ENCODE measurements at regions not wholly inside any gene's neighbourhood (a gene's known extent, or its start where the extent isn't known, plus 50 kb on each side); places are given as distances from the start of the nearest gene placed in this dataset.

GRCh38 chr2:74063486-74063885 lies 78.8 kb downstream of the TET3 start:
- no peak for DNase-seq (ENCODE audit: extremely low spot score, unreplicated experiment)
- TF ChIP-seq, protein P1, sequence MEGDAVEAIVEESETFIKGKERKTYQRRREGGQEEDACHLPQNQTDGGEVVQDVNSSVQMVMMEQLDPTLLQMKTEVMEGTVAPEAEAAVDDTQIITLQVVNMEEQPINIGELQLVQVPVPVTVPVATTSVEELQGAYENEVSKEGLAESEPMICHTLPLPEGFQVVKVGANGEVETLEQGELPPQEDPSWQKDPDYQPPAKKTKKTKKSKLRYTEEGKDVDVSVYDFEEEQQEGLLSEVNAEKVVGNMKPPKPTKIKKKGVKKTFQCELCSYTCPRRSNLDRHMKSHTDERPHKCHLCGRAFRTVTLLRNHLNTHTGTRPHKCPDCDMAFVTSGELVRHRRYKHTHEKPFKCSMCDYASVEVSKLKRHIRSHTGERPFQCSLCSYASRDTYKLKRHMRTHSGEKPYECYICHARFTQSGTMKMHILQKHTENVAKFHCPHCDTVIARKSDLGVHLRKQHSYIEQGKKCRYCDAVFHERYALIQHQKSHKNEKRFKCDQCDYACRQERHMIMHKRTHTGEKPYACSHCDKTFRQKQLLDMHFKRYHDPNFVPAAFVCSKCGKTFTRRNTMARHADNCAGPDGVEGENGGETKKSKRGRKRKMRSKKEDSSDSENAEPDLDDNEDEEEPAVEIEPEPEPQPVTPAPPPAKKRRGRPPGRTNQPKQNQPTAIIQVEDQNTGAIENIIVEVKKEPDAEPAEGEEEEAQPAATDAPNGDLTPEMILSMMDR (IDR thresholded peaks at IDR 0.05): no peak
- Mint-ChIP-seq H3K4me1 (ENCODE audit: unreplicated experiment) (no peaks in the 10 kb centered on the region), H3K27me3 (ENCODE audit: unreplicated experiment) (no peaks in the 10 kb centered on the region), H3K36me3 (ENCODE audit: unreplicated experiment) (peaks cover 8% of the 10 kb centered on the region), H3K27ac (ENCODE audit: unreplicated experiment) (no peak overlapping the region), H3K4me3 (ENCODE audit: unreplicated experiment) (no peak overlapping the region), H3K9me3 (ENCODE audit: unreplicated experiment) (no peaks in the 10 kb centered on the region)

DNA sequence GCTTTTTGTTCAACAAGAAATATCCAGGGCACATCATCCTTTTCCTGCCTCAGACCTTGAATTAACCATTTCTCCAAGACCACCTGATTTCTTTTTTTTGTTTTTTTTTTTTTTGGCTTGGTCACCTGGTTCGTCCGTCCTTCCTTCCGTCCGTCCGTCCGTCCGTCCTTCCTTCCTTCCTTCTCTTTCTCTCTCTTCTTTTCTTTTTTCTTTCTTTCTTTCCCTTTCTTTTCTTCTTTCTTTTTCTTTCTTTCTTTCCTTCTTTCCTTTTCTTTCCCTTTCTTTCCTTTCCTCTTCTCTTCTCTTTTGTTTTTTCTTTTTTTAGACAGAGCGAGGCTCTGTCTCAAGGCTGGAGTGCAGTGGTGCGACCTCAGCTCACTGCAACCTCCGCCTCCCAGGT lies 80.7 kb downstream of the TET3 start:
- H3K36me3 Mint-ChIP-seq (ENCODE audit: unreplicated experiment): peaks cover 9% of the 10 kb centered on the region
- H3K4me3 Mint-ChIP-seq (ENCODE audit: unreplicated experiment): no peak overlapping the region
- H3K27me3 Mint-ChIP-seq (ENCODE audit: unreplicated experiment): no peaks in the 10 kb centered on the region
- DNase-seq (ENCODE audit: extremely low spot score, unreplicated experiment): no peak
- TF ChIP-seq, protein P1 (IDR thresholded peaks at IDR 0.05): no peak
- no peaks in the 10 kb centered on the region for H3K4me1 Mint-ChIP-seq (ENCODE audit: unreplicated experiment)
- no peak overlapping the region for H3K27ac Mint-ChIP-seq (ENCODE audit: unreplicated experiment)
- no peaks in the 10 kb centered on the region for H3K9me3 Mint-ChIP-seq (ENCODE audit: unreplicated experiment)

- Mint-ChIP-seq H3K36me3 (ENCODE audit: unreplicated experiment) (peaks cover 9% of the 10 kb centered on the region), H3K4me3 (ENCODE audit: unreplicated experiment) (no peak overlapping the region), H3K27me3 (ENCODE audit: unreplicated experiment) (no peaks in the 10 kb centered on the region), H3K4me1 (ENCODE audit: unreplicated experiment) (no peaks in the 10 kb centered on the region), H3K27ac (ENCODE audit: unreplicated experiment) (no peak overlapping the region), H3K9me3 (ENCODE audit: unreplicated experiment) (no peaks in the 10 kb centered on the region)
- TF ChIP-seq, protein P1 (IDR thresholded peaks at IDR 0.05): no peak
- no peak for DNase-seq (ENCODE audit: extremely low spot score, unreplicated experiment)
Measured at GRCh38 chr2:74066491-74067203, 81.1 kb downstream of the BOLA3 start.

GRCh38 chr2:74067221-74067747 lies 80.4 kb downstream of the BOLA3 start:
- Mint-ChIP-seq H3K27ac (ENCODE audit: unreplicated experiment) (no peak overlapping the region), H3K36me3 (ENCODE audit: unreplicated experiment) (peaks cover 7% of the 10 kb centered on the region), H3K9me3 (ENCODE audit: unreplicated experiment) (no peaks in the 10 kb centered on the region), H3K4me3 (ENCODE audit: unreplicated experiment) (no peak overlapping the region), H3K4me1 (ENCODE audit: unreplicated experiment) (no peaks in the 10 kb centered on the region), H3K27me3 (ENCODE audit: unreplicated experiment) (no peaks in the 10 kb centered on the region)
- no peak for DNase-seq (ENCODE audit: extremely low spot score, unreplicated experiment)
- TF ChIP-seq, protein P1 (IDR thresholded peaks at IDR 0.05): no peak

- H3K4me3 Mint-ChIP-seq (ENCODE audit: unreplicated experiment): no peak overlapping the region
- no peaks in the 10 kb centered on the region for H3K27me3 Mint-ChIP-seq (ENCODE audit: unreplicated experiment)
- no peak for DNase-seq (ENCODE audit: extremely low spot score, unreplicated experiment)
- no peaks in the 10 kb centered on the region for H3K9me3 Mint-ChIP-seq (ENCODE audit: unreplicated experiment)
- H3K36me3 Mint-ChIP-seq (ENCODE audit: unreplicated experiment): peaks cover 23% of the 10 kb centered on the region
- H3K27ac Mint-ChIP-seq (ENCODE audit: unreplicated experiment): no peak overlapping the region
- peaks cover 6% of the 10 kb centered on the region for H3K4me1 Mint-ChIP-seq (ENCODE audit: unreplicated experiment)
- TF ChIP-seq, protein P1 (IDR thresholded peaks at IDR 0.05): no peak
Measured at GRCh38 chr2:74070991-74071390, 76.7 kb downstream of the BOLA3 start.

All from osteocyte (in vitro differentiated cells).